ENCODE measurements at regions not wholly inside any gene's neighbourhood (a gene's known extent, or its start where the extent isn't known, plus 50 kb on each side); places are given as distances from the start of the nearest gene placed in this dataset.

GRCh38 chr2:67216881-67217280, 180.3 kb upstream of the ETAA1 start:
- Mint-ChIP-seq H3K4me3 (no peak overlapping the region), H3K27me3 (peaks cover 1 to 20% (median 8%) of the 10 kb centered on the region in 5 donors), H3K36me3 (peaks cover 0 to 9% (median 1%) of the 10 kb centered on the region in 3 donors), H3K27ac (no peak overlapping the region), H3K4me1 (peaks cover 0 to 2% (median 0%) of the 10 kb centered on the region in 4 donors), H3K9me3 (peaks cover 0 to 13% (median 9%) of the 10 kb centered on the region in 9 donors)
- no peak for ATAC-seq
- POLR2A ChIA-PET = no interaction called here
- DNase-seq = no peak

DNA sequence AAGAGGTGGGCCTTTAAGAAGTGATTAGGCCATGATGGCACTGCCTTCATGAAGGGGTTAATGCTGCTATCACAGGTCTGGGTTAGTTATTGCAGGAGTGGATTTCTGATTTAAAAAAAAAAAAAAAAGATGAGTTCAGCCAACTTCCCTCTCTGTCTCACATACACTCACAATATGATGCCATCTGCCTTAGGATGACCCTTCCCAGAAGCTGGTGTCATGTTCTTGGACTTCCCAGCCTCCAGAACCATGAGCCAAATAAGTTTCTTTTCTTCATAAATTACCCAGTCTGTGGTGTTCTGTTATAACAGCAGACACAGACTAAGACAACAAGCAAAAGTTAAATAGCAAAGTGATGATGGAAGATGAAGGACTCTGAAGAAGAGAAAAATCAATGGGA, 179.7 kb upstream of the ETAA1 start:
- ATAC-seq (no peak), DNase-seq (no peak)
- peaks cover 0 to 2% (median 0%) of the 10 kb centered on the region in 4 donors for H3K4me1 Mint-ChIP-seq
- H3K27ac Mint-ChIP-seq = no peak overlapping the region
- no peak overlapping the region for H3K4me3 Mint-ChIP-seq
- H3K27me3 Mint-ChIP-seq = peaks cover 1 to 20% (median 8%) of the 10 kb centered on the region in 5 donors
- peaks cover 0 to 13% (median 9%) of the 10 kb centered on the region in 9 donors for H3K9me3 Mint-ChIP-seq
- peaks cover 0 to 9% (median 1%) of the 10 kb centered on the region in 3 donors for H3K36me3 Mint-ChIP-seq
- POLR2A ChIA-PET = no interaction called here

GRCh38 chr2:67218056-67218455, 179.1 kb upstream of the ETAA1 start:
- no peak overlapping the region for H3K4me3 Mint-ChIP-seq
- H3K4me1 Mint-ChIP-seq = peaks cover 0 to 2% (median 0%) of the 10 kb centered on the region in 4 donors

GRCh38 chr2:67219651-67220050, 177.5 kb upstream of the ETAA1 start:
- Mint-ChIP-seq H3K27me3 (peaks cover 1 to 10% (median 7%) of the 10 kb centered on the region in 5 donors), H3K4me3 (no peak overlapping the region), H3K4me1 (peaks cover 0 to 2% (median 0%) of the 10 kb centered on the region in 4 donors), H3K27ac (no peak overlapping the region), H3K9me3 (peaks cover 0 to 13% (median 9%) of the 10 kb centered on the region in 9 donors), H3K36me3 (peaks cover 0 to 9% (median 1%) of the 10 kb centered on the region in 3 donors)
- no peak for DNase-seq
- ATAC-seq = no peak
- POLR2A ChIA-PET = no interaction called here

More at GRCh38 chr2:67218056-67218455, 179.1 kb upstream of the ETAA1 start:
- H3K27ac Mint-ChIP-seq = no peak overlapping the region
- H3K36me3 Mint-ChIP-seq = peaks cover 0 to 9% (median 1%) of the 10 kb centered on the region in 3 donors
- no peak for ATAC-seq
- POLR2A ChIA-PET = no interaction called here
- peaks cover 0 to 13% (median 9%) of the 10 kb centered on the region in 9 donors for H3K9me3 Mint-ChIP-seq
- peaks cover 1 to 20% (median 8%) of the 10 kb centered on the region in 5 donors for H3K27me3 Mint-ChIP-seq
- DNase-seq = no peak

- H3K27me3 Mint-ChIP-seq = no peaks in the 10 kb centered on the region
- H3K36me3 Mint-ChIP-seq = peaks cover 0 to 6% (median 1%) of the 10 kb centered on the region in 3 donors
- H3K27ac Mint-ChIP-seq = no peak overlapping the region
- POLR2A ChIA-PET = no interaction called here
- ATAC-seq = no peak
- DNase-seq = no peak
- no peak overlapping the region for H3K4me3 Mint-ChIP-seq
- H3K4me1 Mint-ChIP-seq = no peaks in the 10 kb centered on the region
- H3K9me3 Mint-ChIP-seq = peaks cover 0 to 13% (median 6%) of the 10 kb centered on the region in 9 donors
Measured at GRCh38 chr2:67221266-67221665, 175.9 kb upstream of the ETAA1 start.

DNA sequence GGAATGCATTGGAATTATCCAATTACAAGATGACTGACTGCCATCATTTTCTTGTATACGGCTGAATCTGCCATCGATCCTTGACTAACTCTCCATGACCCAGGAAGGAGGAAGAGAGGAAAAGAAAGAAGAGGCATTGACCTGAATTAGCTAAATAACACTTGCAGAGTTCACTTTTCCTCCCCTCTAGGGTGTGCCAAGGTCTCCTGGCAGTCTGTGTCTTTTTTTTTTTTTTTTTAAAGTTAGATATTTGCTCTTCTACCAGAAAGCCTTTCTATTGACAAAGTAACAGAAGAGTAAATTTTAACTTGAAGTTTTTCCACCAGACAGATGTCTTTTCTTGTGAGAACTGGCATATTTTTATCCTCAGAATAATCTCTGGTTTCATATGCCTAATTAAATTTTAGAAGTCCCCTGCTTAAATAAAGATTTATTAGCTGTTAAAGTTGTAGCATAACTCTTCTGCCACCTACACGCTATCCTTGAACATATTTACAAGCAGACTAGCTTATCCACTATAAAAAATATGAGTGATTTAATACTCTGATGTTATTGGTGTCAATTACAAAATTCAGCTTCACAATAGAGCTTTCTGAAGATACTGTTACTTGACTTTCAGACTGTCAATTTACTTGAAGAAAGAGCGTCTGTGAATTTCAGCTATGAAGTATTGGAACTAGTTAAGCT, 171.7 kb upstream of the ETAA1 start:
- POLR2A ChIA-PET = no interaction called here
- DNase-seq (no peak), ATAC-seq (no peak)
- H3K9me3 Mint-ChIP-seq = no peaks in the 10 kb centered on the region
- no peak overlapping the region for H3K4me3 Mint-ChIP-seq
- peaks cover 0 to 2% (median 0%) of the 10 kb centered on the region in 5 donors for H3K27me3 Mint-ChIP-seq
- H3K36me3 Mint-ChIP-seq = no peaks in the 10 kb centered on the region
- no peaks in the 10 kb centered on the region for H3K4me1 Mint-ChIP-seq
- H3K27ac Mint-ChIP-seq = no peak overlapping the region

GRCh38 chr2:67229706-67230105, 167.4 kb upstream of the ETAA1 start:
- no peak for DNase-seq
- ATAC-seq = no peak
- no peaks in the 10 kb centered on the region for H3K4me1 Mint-ChIP-seq
- POLR2A ChIA-PET = no interaction called here
- H3K36me3 Mint-ChIP-seq = no peaks in the 10 kb centered on the region
- no peak overlapping the region for H3K27ac Mint-ChIP-seq
- peaks cover 0 to 7% (median 2%) of the 10 kb centered on the region in 5 donors for H3K27me3 Mint-ChIP-seq
- H3K9me3 Mint-ChIP-seq = peaks cover 0 to under 1% (median 0%) of the 10 kb centered on the region in 9 donors
- no peak overlapping the region for H3K4me3 Mint-ChIP-seq

DNA sequence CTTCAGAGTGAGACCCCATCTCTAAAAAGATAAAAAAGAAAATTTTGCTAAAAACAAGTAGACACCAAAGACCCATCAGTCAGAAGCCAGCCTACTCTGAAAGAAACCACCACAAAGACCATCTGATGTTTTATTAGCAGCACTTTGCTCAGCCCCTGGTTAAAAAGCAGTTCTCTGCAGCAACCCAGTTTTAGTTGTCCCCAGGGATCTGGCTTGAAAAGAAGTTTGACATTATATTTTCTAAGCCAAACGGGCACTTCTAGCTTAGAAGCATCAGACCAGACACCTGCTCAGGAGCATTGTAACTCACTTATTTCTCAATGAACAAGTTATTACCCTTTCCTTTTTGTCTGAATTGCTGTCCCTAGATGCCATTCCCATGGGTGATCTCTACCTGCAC, 164.2 kb upstream of the ETAA1 start:
- H3K27me3 Mint-ChIP-seq = peaks cover 0 to 15% (median 0%) of the 10 kb centered on the region in 5 donors
- no peaks in the 10 kb centered on the region for H3K36me3 Mint-ChIP-seq
- H3K27ac Mint-ChIP-seq = no peak overlapping the region
- H3K4me1 Mint-ChIP-seq = no peaks in the 10 kb centered on the region
- POLR2A ChIA-PET = no interaction called here
- DNase-seq (no peak), ATAC-seq (no peak)
- peaks cover 0 to 6% (median 0%) of the 10 kb centered on the region in 9 donors for H3K9me3 Mint-ChIP-seq
- H3K4me3 Mint-ChIP-seq = no peak overlapping the region

DNA sequence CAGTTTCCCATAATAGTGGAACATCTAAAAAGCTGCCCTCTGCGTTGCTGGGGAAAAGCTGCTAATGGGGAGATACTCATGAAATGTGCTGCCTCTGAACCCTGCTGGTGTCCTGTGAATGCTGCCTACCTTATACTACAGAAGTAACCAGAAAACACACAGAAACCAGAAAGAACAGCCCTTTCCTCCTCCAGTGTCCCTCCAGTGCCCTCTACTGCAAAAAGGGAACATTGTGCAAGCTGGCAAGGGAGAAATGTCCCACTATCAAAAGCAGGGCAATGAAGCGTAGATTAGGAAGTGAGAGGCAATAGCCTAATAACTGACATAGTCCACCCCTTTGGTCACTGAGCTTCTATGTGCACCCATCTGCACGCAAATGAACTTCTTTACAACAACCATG, 162.7 kb upstream of the ETAA1 start:
- H3K27me3 Mint-ChIP-seq = peaks cover 0 to 15% (median 0%) of the 10 kb centered on the region in 5 donors

DNA sequence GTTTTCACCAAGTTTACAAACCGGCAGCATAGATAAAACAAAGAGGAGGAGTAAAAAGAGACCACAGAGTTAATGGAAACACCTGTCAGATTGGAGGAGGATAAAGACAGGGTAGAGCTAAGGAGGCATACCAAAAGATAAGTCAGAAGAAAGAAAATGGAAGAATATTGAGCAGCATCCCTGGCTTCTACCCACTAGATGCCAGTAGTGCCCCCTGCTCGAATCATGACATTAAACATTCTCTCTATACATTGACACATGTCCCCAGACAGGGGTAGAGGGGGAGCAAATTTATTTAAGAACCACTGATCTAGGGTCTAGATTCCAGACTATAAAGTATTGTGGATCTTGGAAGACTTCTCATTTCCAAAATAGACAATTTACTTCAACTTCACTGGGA, 159.8 kb upstream of the ETAA1 start:
- Mint-ChIP-seq H3K36me3 (no peaks in the 10 kb centered on the region), H3K27ac (no peak overlapping the region), H3K27me3 (peaks cover 0 to 15% (median 0%) of the 10 kb centered on the region in 5 donors), H3K4me3 (no peak overlapping the region), H3K4me1 (no peaks in the 10 kb centered on the region), H3K9me3 (peaks cover 0 to 6% (median 0%) of the 10 kb centered on the region in 9 donors)
- DNase-seq = no peak
- ATAC-seq = no peak
- POLR2A ChIA-PET = no interaction called here

More for the DNA sequence above, 162.7 kb upstream of the ETAA1 start:
- H3K4me3 Mint-ChIP-seq = no peak overlapping the region
- no peaks in the 10 kb centered on the region for H3K4me1 Mint-ChIP-seq
- H3K27ac Mint-ChIP-seq = no peak overlapping the region
- POLR2A ChIA-PET = no interaction called here
- H3K36me3 Mint-ChIP-seq = no peaks in the 10 kb centered on the region
- ATAC-seq (no peak), DNase-seq (no peak)
- peaks cover 0 to 6% (median 0%) of the 10 kb centered on the region in 9 donors for H3K9me3 Mint-ChIP-seq

- no peaks in the 10 kb centered on the region for H3K36me3 Mint-ChIP-seq
- H3K4me1 Mint-ChIP-seq = no peaks in the 10 kb centered on the region
- no peak overlapping the region for H3K4me3 Mint-ChIP-seq
- ATAC-seq (no peak), DNase-seq (no peak)
- POLR2A ChIA-PET = no interaction called here
- H3K9me3 Mint-ChIP-seq = peaks cover 0 to 4% (median 0%) of the 10 kb centered on the region in 9 donors
- H3K27me3 Mint-ChIP-seq = peaks cover 0 to 5% (median 3%) of the 10 kb centered on the region in 5 donors
- no peak overlapping the region for H3K27ac Mint-ChIP-seq
Measured at GRCh38 chr2:67240507-67240906, 156.6 kb upstream of the ETAA1 start.

- Mint-ChIP-seq H3K27ac (no peak overlapping the region), H3K9me3 (peaks cover 0 to 9% (median 0%) of the 10 kb centered on the region in 9 donors), H3K4me1 (no peaks in the 10 kb centered on the region), H3K4me3 (no peak overlapping the region), H3K27me3 (peaks cover 1 to 8% (median 3%) of the 10 kb centered on the region in 5 donors), H3K36me3 (no peaks in the 10 kb centered on the region)
- DNase-seq (no peak), ATAC-seq (no peak)
- POLR2A ChIA-PET = no interaction called here
Measured at GRCh38 chr2:67241453-67241852, 155.7 kb upstream of the ETAA1 start.

DNA sequence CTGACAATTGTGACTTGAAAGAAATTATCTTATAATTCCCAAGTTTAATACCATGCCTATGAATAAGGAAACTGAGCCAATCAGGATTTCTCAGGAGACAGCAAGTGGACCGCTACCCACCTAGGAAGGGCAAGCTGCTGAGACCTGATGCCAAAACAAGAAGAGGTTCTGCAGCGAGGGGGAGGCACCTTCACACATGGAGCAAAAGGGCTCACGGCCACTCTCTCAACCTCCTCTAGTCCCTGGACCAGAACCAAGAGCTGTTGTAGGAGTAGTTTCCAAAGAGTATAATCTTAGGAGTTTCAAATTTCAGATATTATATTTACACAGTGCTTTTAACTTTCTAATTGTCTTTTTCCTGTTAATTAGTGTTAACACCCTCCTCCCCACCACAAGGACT, 154.7 kb upstream of the ETAA1 start:
- Mint-ChIP-seq H3K27ac (no peak overlapping the region), H3K27me3 (peaks cover 0 to 8% (median 2%) of the 10 kb centered on the region in 5 donors), H3K4me1 (no peaks in the 10 kb centered on the region), H3K4me3 (no peak overlapping the region), H3K9me3 (peaks cover 0 to 10% (median 0%) of the 10 kb centered on the region in 9 donors), H3K36me3 (no peaks in the 10 kb centered on the region)
- DNase-seq (no peak), ATAC-seq (no peak)
- POLR2A ChIA-PET = no interaction called here

DNA sequence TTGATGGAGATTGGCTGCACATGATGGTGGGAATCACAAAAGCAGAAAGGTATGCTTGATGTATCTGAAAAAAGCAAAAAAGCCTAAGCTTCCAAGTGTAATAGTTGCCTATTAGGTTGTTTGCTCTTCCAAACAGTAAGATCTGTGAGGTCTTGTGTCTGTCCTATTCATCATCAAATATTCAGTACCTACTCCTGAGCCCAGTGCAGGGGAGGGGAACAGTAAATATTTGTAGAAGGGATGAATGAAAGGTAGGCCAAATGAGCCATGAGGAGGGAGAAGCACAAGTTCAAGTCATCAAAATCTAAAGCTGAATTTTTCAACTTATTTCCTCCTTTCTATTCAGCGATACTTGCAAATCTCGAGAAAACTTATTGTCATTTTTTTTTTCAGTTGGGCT, 153.2 kb upstream of the ETAA1 start:
- POLR2A ChIA-PET = no interaction called here
- Mint-ChIP-seq H3K27me3 (peaks cover 0 to 8% (median 2%) of the 10 kb centered on the region in 5 donors), H3K27ac (no peak overlapping the region), H3K36me3 (no peaks in the 10 kb centered on the region), H3K4me3 (no peak overlapping the region), H3K4me1 (no peaks in the 10 kb centered on the region), H3K9me3 (peaks cover 0 to 10% (median 0%) of the 10 kb centered on the region in 9 donors)
- ATAC-seq (no peak), DNase-seq (no peak)

Measured in naive thymus-derived CD8-positive, alpha-beta T cell (primary cell).